MCF 10A (cell line): ENCODE measurements at regions not wholly inside any gene's neighbourhood (a gene's known extent, or its start where the extent isn't known, plus 50 kb on each side); places are given as distances from the start of the nearest gene placed in this dataset.
A peak's percentile ranks its signal among the peaks of the same experiment; 100 is the strongest.

Experiments used
- BruUV-seq: library from RNA; stranded (reverse); fragments of 400-500 nt; replicated peaks from 2 replicates; lab custom pipeline; 2021; lab: Mats Ljungman, UMichigan
- CTCF ChIA-PET: fragments of 300-600 bp; sonication (Branson Sonifier 250); formaldehyde crosslinking; extraction: SDS; loops from one replicate; lab custom pipeline; 2021; ENCODE audit warnings: antibody characterized with exemption, inconsistent platforms; lab: Yijun Ruan, JAX
- POLR2A ChIA-PET: fragments of 300-600, 350-650 bp; sonication (Branson Sonifier 250); formaldehyde crosslinking; extraction: SDS; loops from one replicate; lab custom pipeline; 2020; ENCODE audit warnings: antibody characterized with exemption, inconsistent platforms; lab: Yijun Ruan, JAX
- DNase-seq: peaks from one replicate; pipeline ENCODE4 v3.0.0-alpha.2; 2018; ENCODE audit not compliant: unreplicated experiment
- H3K27ac Mint-ChIP-seq: one replicate; pipeline ENCODE4 v1.8.0; 2022; ENCODE audit warnings: mild to moderate bottlenecking, low read depth, mixed read lengths; ENCODE audit not compliant: unreplicated experiment
- H3K27me3 Mint-ChIP-seq: one replicate; pipeline ENCODE4 v1.8.0; 2022; ENCODE audit warnings: mixed read lengths; ENCODE audit not compliant: insufficient read depth, unreplicated experiment
- H3K36me3 Mint-ChIP-seq: one replicate; pipeline ENCODE4 v1.8.0; 2022; ENCODE audit warnings: mild to moderate bottlenecking, moderate library complexity, mixed read lengths; ENCODE audit not compliant: insufficient read depth, unreplicated experiment
- H3K4me1 Mint-ChIP-seq: one replicate; pipeline ENCODE4 v1.8.0; 2022; ENCODE audit warnings: mixed read lengths; ENCODE audit not compliant: insufficient read depth, unreplicated experiment
- H3K4me3 Mint-ChIP-seq: one replicate; pipeline ENCODE4 v1.8.0; 2022; ENCODE audit warnings: mild to moderate bottlenecking, moderate library complexity, mixed read lengths; ENCODE audit not compliant: unreplicated experiment
- H3K9me3 Mint-ChIP-seq: one replicate; pipeline ENCODE4 v1.8.0; 2022; ENCODE audit warnings: mixed read lengths; ENCODE audit not compliant: unreplicated experiment
- intact Hi-C: fragments of 100-400 bp; cut with micrococcal nuclease; formaldehyde crosslinking; loops from 2 replicates; pipeline ENCODE4 v1.14.1; 2022
- TF ChIP-seq, protein P1 (sequence below): fragments of 200-600 bp; IDR thresholded peaks from one replicate; pipeline ENCODE4 v1.8.0; 2022; ENCODE audit warnings: antibody characterized with exemption, mild to moderate bottlenecking; ENCODE audit not compliant: unreplicated experiment

DNA sequence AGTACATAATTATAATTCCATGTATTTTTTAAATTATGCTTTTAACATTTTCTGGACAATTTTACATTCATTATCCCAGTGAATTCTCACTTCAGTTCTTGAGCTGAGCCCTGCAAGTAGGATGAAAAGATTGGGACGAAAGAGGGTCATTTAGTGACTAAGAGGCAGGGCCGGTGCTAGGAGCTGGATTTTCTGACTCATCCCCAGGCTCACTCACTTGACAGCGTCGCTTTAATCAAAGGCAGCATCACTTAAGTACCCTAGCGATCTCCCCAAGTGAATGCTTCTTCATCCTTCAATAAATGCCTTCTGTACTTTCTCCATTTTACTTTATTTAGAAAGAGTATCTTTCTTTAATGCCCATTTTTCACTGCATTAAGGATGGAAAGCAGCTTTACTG, 263.6 kb downstream of the HS3ST1 start:
- Mint-ChIP-seq H3K27ac (no peak overlapping the region), H3K27me3 (no peaks in the 10 kb centered on the region), H3K9me3 (peaks cover 9% of the 10 kb centered on the region), H3K4me3 (no peak overlapping the region), H3K36me3 (no peaks in the 10 kb centered on the region), H3K4me1 (no peaks in the 10 kb centered on the region)
- POLR2A ChIA-PET = no interaction called here
- peak; percentile 14 for DNase-seq
- intact Hi-C loops = no loop called here
- no TSS peak for BruUV-seq
- TF ChIP-seq, protein P1, sequence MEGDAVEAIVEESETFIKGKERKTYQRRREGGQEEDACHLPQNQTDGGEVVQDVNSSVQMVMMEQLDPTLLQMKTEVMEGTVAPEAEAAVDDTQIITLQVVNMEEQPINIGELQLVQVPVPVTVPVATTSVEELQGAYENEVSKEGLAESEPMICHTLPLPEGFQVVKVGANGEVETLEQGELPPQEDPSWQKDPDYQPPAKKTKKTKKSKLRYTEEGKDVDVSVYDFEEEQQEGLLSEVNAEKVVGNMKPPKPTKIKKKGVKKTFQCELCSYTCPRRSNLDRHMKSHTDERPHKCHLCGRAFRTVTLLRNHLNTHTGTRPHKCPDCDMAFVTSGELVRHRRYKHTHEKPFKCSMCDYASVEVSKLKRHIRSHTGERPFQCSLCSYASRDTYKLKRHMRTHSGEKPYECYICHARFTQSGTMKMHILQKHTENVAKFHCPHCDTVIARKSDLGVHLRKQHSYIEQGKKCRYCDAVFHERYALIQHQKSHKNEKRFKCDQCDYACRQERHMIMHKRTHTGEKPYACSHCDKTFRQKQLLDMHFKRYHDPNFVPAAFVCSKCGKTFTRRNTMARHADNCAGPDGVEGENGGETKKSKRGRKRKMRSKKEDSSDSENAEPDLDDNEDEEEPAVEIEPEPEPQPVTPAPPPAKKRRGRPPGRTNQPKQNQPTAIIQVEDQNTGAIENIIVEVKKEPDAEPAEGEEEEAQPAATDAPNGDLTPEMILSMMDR = no peak
- CTCF ChIA-PET = interaction anchor here (0.6 to 0.7 kb wide), 2 partner anchors 10 to 1759 kb away, joined by 3 to 4 read pairs; no protein-coding TSS in a partner anchor

DNA sequence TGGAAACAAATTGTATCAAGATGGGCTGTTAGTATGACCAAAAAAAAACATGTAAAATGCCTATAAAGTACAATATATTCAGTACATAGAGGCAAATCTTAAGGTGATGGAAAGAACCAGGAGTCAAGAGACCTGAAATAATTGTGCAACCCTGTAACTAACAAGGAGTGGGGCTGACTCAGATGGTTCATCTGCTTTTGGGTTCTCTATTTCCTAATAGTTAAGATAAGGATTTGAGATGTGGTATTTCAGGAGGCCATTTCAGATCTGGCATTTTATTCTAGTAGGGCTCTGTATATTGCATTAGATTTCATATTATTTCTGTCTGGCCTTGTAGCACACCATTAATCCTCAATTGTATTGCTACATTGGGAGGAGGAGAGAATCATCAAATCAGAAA, 268.4 kb downstream of the HS3ST1 start:
- BruUV-seq = no TSS peak
- H3K4me1 Mint-ChIP-seq = no peaks in the 10 kb centered on the region
- intact Hi-C loops = no loop called here
- CTCF ChIA-PET = interaction anchor here (0.8 kb wide), 1 partner anchor 575 kb away, joined by 3 read pairs; no protein-coding TSS in a partner anchor
- H3K27me3 Mint-ChIP-seq = peaks cover 11% of the 10 kb centered on the region
- no peak overlapping the region for H3K4me3 Mint-ChIP-seq
- POLR2A ChIA-PET = no interaction called here
- no peak overlapping the region for H3K27ac Mint-ChIP-seq
- H3K36me3 Mint-ChIP-seq = no peaks in the 10 kb centered on the region
- DNase-seq = no peak
- TF ChIP-seq, protein P1 = no peak
- peaks cover 17% of the 10 kb centered on the region for H3K9me3 Mint-ChIP-seq

DNA sequence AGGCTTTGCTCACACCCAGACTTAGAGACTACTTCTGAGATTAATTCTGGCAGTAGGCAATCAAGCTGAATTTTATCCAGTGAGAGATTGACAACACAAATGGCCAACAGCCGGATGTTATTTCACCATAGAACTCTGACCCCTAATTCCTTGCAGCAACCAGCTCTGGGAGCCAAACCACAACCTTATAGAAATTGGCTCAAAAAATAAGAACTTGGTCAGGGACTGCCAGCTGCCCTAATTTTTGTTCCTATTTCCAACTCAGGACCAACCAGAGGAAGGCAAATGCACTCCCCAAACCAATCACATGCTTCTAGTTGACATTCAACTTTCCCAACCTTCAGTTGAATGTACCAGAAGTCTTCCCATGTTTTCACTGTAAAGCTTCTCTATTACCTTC, 269.7 kb downstream of the HS3ST1 start:
- ChIA-PET CTCF (interaction anchor here (0.6 kb wide), 1 partner anchor 353 kb away, joined by 3 read pairs; no protein-coding TSS in a partner anchor), POLR2A (no interaction called here)
- Mint-ChIP-seq H3K4me3 (no peak overlapping the region), H3K4me1 (no peaks in the 10 kb centered on the region), H3K9me3 (peaks cover 17% of the 10 kb centered on the region), H3K27ac (no peak overlapping the region), H3K36me3 (no peaks in the 10 kb centered on the region), H3K27me3 (peaks cover 11% of the 10 kb centered on the region)
- no TSS peak for BruUV-seq
- peak; percentile 10 for DNase-seq
- intact Hi-C loops = no loop called here
- TF ChIP-seq, protein P1 = no peak

DNA sequence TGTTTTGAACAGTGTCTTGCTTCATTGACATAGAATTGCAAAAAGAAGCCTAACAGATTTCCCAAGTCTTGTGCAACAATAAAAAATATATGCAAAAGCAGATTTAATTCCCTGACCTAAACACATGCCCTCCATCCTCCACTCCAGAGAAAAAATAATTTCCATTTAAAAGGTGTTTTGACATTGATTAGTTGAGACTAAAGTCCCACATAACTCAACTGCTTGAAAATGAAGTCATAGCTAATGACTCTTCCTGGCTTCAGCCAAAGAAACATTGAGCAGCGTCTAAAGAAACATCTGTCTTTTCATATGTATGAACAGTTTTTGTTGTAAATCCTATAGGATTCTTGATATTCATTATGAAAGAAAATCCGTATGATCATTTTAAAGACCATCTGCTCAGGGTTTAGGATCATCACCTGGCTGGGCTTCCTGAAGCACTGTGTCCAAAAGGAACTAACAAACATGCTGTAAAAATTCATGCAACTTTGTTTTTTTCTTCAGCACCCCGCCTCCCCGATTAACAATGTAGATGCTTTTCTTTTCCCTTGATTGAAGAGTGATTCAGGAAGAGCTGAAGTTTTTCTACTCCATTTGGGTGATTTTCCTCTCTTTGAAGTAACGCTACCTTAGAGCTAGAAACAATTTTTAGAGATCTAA, 273.4 kb downstream of the HS3ST1 start:
- BruUV-seq = no TSS peak
- POLR2A ChIA-PET = interaction anchor here (1.2 kb wide), 1 partner anchor 14 kb away, joined by 3 read pairs; no protein-coding TSS in a partner anchor
- CTCF ChIA-PET = interaction anchor here (1.3 kb wide), 1 partner anchor 264 kb away, joined by 3 read pairs; no protein-coding TSS in a partner anchor
- TF ChIP-seq, protein P1 = no peak
- Mint-ChIP-seq H3K27me3 (peaks cover 11% of the 10 kb centered on the region), H3K4me3 (no peak overlapping the region), H3K4me1 (no peaks in the 10 kb centered on the region), H3K27ac (no peak overlapping the region), H3K36me3 (no peaks in the 10 kb centered on the region), H3K9me3 (peaks cover 16% of the 10 kb centered on the region)
- intact Hi-C loops = no loop called here
- no peak for DNase-seq
